Lower leg skin (tissue), 4 donors: ENCODE measurements at regions not wholly inside any gene's neighbourhood (a gene's known extent, or its start where the extent isn't known, plus 50 kb on each side); places are given as distances from the start of the nearest gene placed in this dataset.

Experiments
- DNase-seq, 2 donors: peaks; one replicate each; pipeline ENCODE4 v3.0.0-alpha.2; 2019; ENCODE audit warnings: low spot score in 2 of 2
- H3K4me3 ChIP-seq: fragments of 200-600 bp; sonication (generic); 2 replicates; pipeline ENCODE4 v1.5.1; 2017; ENCODE audit warnings: mild to moderate bottlenecking, low read depth; ENCODE audit not compliant: poor library complexity, severe bottlenecking
- POLR2A ChIP-seq, 2 donors: fragments of 450-650 bp; IDR thresholded peaks; one replicate each; pipeline ENCODE4 v1.6.1; 2016 to 2017; ENCODE audit warnings: antibody characterized with exemption in 2 of 2, mild to moderate bottlenecking in 1 of 2, moderate library complexity in 1 of 2
- WGBS, 2 donors: methylation state at CpG; one replicate each; pipeline ENCODE4 v1.1.5; 2018; 5-methylcytosine and 5-hydroxymethylcytosine counted together
- intact Hi-C: fragments of 100-400 bp; cut with DNase I; formaldehyde crosslinking; loops from one replicate; pipeline ENCODE4 v1.15.0; 2023; ENCODE audit warnings: low total_unique reads
- TF ChIP-seq, protein P1 (sequence below), 3 donors: fragments of 450-650 bp; IDR thresholded peaks; one replicate each; pipeline ENCODE4 v1.5.1; 2016; ENCODE audit warnings: antibody characterized with exemption in 3 of 3, mild to moderate bottlenecking in 3 of 3, moderate library complexity in 2 of 3

DNA sequence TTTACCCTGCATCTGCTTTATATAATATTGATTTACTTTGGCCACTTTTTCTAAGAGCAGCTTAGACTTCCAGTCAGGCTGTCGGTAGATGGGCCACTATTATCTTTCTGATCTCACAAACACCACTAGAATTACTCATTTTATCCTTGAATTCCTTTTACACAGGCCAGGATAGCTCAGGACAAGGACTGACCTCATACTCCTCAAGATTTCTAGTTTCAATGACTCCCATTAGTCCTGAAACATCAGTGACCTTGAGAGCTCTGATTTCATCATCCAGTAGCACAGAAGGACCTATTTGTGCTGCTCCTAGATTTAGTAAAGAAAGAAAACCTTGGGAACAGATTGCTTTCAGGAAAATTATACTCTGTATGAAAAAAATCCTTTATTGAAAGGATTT lies 727.9 kb upstream of the PTPRD start:
- intact Hi-C loops: no loop called here
- no peak for DNase-seq
- 62% methylated on average over 1 of the region's 1 CpG for WGBS, 2 donors
- TF ChIP-seq POLR2A (IDR thresholded peaks at IDR 0.05): no peak
- TF ChIP-seq, protein P1, sequence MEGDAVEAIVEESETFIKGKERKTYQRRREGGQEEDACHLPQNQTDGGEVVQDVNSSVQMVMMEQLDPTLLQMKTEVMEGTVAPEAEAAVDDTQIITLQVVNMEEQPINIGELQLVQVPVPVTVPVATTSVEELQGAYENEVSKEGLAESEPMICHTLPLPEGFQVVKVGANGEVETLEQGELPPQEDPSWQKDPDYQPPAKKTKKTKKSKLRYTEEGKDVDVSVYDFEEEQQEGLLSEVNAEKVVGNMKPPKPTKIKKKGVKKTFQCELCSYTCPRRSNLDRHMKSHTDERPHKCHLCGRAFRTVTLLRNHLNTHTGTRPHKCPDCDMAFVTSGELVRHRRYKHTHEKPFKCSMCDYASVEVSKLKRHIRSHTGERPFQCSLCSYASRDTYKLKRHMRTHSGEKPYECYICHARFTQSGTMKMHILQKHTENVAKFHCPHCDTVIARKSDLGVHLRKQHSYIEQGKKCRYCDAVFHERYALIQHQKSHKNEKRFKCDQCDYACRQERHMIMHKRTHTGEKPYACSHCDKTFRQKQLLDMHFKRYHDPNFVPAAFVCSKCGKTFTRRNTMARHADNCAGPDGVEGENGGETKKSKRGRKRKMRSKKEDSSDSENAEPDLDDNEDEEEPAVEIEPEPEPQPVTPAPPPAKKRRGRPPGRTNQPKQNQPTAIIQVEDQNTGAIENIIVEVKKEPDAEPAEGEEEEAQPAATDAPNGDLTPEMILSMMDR (IDR thresholded peaks at IDR 0.05): no peak
- H3K4me3 ChIP-seq: no peak overlapping the region

- TF ChIP-seq, protein P1 (IDR thresholded peaks at IDR 0.05): no peak
- no peak for TF ChIP-seq POLR2A (IDR thresholded peaks at IDR 0.05)
- DNase-seq: no peak
- no peak overlapping the region for H3K4me3 ChIP-seq
- intact Hi-C loops: no loop called here
These were observed 734.6 kb upstream of the PTPRD start for GRCh38 chr9:11347437-11347836.

DNA sequence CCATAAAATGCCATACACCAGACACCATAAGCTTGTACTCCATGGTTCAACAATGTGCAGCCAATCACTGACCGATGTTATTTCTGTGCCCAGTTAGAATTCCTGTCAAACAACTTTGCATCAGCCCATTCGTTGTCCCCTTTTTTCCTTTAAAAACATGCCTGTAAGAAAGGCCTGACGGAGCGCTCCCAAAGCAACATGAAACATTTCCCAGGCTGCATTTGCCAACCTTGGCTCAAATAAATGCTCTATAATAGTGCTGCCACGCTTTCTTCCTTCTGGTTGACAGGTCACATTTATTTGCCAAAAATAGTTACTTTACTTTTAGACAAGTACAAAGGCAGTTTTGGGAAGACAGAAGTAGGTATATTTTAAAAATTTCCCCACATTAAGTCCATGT lies 735.6 kb upstream of the PTPRD start:
- DNase-seq: no peak
- no peak overlapping the region for H3K4me3 ChIP-seq
- TF ChIP-seq, protein P1 (IDR thresholded peaks at IDR 0.05): no peak
- no peak for TF ChIP-seq POLR2A (IDR thresholded peaks at IDR 0.05)
- WGBS, 2 donors: 75 to 87% methylated on average over 5 of the region's 5 CpGs
- intact Hi-C loops: no loop called here

DNA sequence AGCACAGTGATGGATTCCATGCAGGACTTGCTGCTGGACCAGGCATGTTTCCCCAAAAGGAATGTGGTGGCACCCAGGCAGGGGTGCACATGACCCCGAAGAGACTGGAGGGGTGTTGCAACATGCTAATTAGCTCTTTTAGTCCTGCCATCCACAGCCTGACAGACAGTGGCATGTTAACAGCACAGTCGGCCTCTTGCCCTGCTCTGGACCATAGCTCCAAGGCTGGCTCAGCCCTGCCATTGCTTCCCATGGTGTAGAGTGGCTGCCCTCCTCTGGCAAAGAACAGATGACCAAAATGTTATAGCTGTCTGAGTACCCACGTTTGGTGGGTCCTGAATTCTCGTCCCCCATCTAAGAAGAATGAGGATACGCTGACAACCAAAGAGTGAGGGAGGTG lies 736.4 kb upstream of the PTPRD start:
- H3K4me3 ChIP-seq: no peak overlapping the region
- TF ChIP-seq, protein P1 (IDR thresholded peaks at IDR 0.05): no peak
- TF ChIP-seq POLR2A (IDR thresholded peaks at IDR 0.05): no peak
- no peak for DNase-seq
- intact Hi-C loops: no loop called here
- 81 to 82% methylated on average over 5 of the region's 5 CpGs for WGBS, 2 donors

GRCh38 chr9:11352612-11353011 lies 739.8 kb upstream of the PTPRD start:
- intact Hi-C loops: no loop called here
- TF ChIP-seq POLR2A (IDR thresholded peaks at IDR 0.05): no peak
- TF ChIP-seq, protein P1 (IDR thresholded peaks at IDR 0.05): no peak
- WGBS, 2 donors: 61 to 65% methylated on average over 2 of the region's 2 CpGs
- DNase-seq: no peak
- no peak overlapping the region for H3K4me3 ChIP-seq

DNA sequence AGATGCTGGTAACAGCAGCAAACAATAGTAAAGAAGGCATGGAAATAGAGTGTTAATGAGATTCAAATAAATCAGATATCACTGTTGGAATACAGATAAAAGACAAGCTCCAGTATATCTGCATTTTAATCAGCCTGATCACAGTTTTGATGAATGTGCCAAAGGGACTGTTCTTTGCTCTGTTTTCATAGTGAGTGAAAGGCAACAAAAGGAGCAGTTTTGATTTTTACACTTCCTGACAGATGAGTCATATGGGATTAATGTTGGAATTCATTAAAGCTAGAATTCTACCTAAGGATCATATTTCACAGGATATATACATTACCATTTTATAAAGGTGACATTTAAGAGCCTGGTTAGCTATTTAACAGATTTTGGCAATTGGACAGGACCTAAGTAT lies 743.3 kb upstream of the PTPRD start:
- TF ChIP-seq, protein P1 (IDR thresholded peaks at IDR 0.05): no peak
- TF ChIP-seq POLR2A (IDR thresholded peaks at IDR 0.05): no peak
- no peak for DNase-seq
- no peak overlapping the region for H3K4me3 ChIP-seq
- intact Hi-C loops: no loop called here
